ENCODE measurements at regions not wholly inside any gene's neighbourhood (a gene's known extent, or its start where the extent isn't known, plus 50 kb on each side); places are given as distances from the start of the nearest gene placed in this dataset.

GRCh38 chrX:9345957-9346356, 118.9 kb upstream of the TBL1X start:
- no peak overlapping the region for H2BK120ac ChIP-seq (replicated peaks; ENCODE audit: low read depth, low read length)
- no peak overlapping the region for H3K9ac ChIP-seq (replicated peaks in 1 of 4; ENCODE audit: extremely low read depth in 1 of 4, low read depth in 3 of 4, low read length in 3 of 4)
- no peak overlapping the region for H3K4me2 ChIP-seq (ENCODE audit: insufficient read depth in 1 of 2, low read depth in 2 of 2, low read length in 2 of 2)
- no peak overlapping the region for H3K14ac ChIP-seq (ENCODE audit: insufficient read length)
- H2BK20ac ChIP-seq (ENCODE audit: low read length), result no peak overlapping the region
- FAIRE-seq (no peak), DNase-seq (ENCODE audit: low read depth in 1 of 2, low spot score in 2 of 2) (no peak)
- H3K23me2 ChIP-seq (ENCODE audit: low read depth, low read length), result peaks cover 2% of the 10 kb centered on the region; the same call in 1 of the 2 replicates
- no peak overlapping the region for H4K5ac ChIP-seq (ENCODE audit: insufficient read length, low read depth, low read length)
- H3K4me1 ChIP-seq (replicated peaks in 1 of 4; ENCODE audit: control insufficient read depth in 3 of 4, insufficient read depth in 4 of 4, low read length in 3 of 4), result peaks cover 0 to 6% (median under 1%) of the 10 kb centered on the region in 4 experiments; a peak in 4 of 7 replicates
- H3K79me2 ChIP-seq (ENCODE audit: control insufficient read depth in 1 of 2, insufficient read depth in 2 of 2, low read length in 2 of 2), result no peaks in the 10 kb centered on the region
- H3K79me1 ChIP-seq (ENCODE audit: low read depth, low read length), result no peaks in the 10 kb centered on the region
- no peak overlapping the region for H3K27ac ChIP-seq (ENCODE audit: low read depth, low read length)
- no peak overlapping the region for H3K4me3 ChIP-seq (ENCODE audit: extremely low read depth in 1 of 4, insufficient read depth in 2 of 4, low read depth in 3 of 4, low read length in 4 of 4)
- H4K91ac ChIP-seq (replicated peaks; ENCODE audit: insufficient read length, low read length), result no peak overlapping the region
- no peaks in the 10 kb centered on the region for H3K27me3 ChIP-seq (replicated peaks in 1 of 4; ENCODE audit: control insufficient read depth in 3 of 4, extremely low read depth in 1 of 4, insufficient read depth in 3 of 4, low read length in 3 of 4)
- no peak overlapping the region for H4K8ac ChIP-seq (ENCODE audit: extremely low read depth, insufficient read depth, low read length)
- H3K18ac ChIP-seq (ENCODE audit: extremely low read depth, low read length), result no peak overlapping the region
- H3K56ac ChIP-seq (replicated peaks; ENCODE audit: insufficient read length, low read depth, low read length), result no peak overlapping the region
- H3K23ac ChIP-seq (ENCODE audit: insufficient read length), result no peak overlapping the region
- no peak overlapping the region for H2BK12ac ChIP-seq (ENCODE audit: low read depth, low read length)
- no peak overlapping the region for H3K4ac ChIP-seq (replicated peaks; ENCODE audit: insufficient read length, low read depth, low read length)
- no peaks in the 10 kb centered on the region for H3K36me3 ChIP-seq (ENCODE audit: control insufficient read depth in 2 of 4, insufficient read depth in 4 of 4, low read length in 3 of 4)
- H2BK5ac ChIP-seq (ENCODE audit: low read depth, low read length), result no peak overlapping the region
- no peak overlapping the region for H2AFZ ChIP-seq (ENCODE audit: low read length)
- POLR2A ChIA-PET (ENCODE audit: partially characterized antibody), result no interaction called here
- H2BK15ac ChIP-seq (ENCODE audit: low read length), result no peak overlapping the region
- TF ChIP-seq ZNF274 (IDR thresholded peaks at IDR 0.05; ENCODE audit: borderline replicate concordance, extremely low read depth, low read length), result no peak
- TF ChIP-seq RBBP5 (IDR thresholded peaks at IDR 0.05; ENCODE audit: borderline replicate concordance, low read depth, low read length), result no peak
- TF ChIP-seq TBP (IDR thresholded peaks at IDR 0.05; ENCODE audit: low read depth, low read length), result no peak
- TF ChIP-seq KDM4A (IDR thresholded peaks at IDR 0.05; ENCODE audit: low read depth, low read length, severe bottlenecking), result no peak
- no peak for TF ChIP-seq BACH1 (IDR thresholded peaks at IDR 0.05; ENCODE audit: low read length)
- TF ChIP-seq POU5F1 (IDR thresholded peaks at IDR 0.05; ENCODE audit: low read depth, low read length), result no peak
- no peak for TF ChIP-seq HDAC6 (IDR thresholded peaks at IDR 0.05; ENCODE audit: low read depth, low read length)
- CTCF ChIA-PET (ENCODE audit: partially characterized antibody), result no interaction called here
- H2AK5ac ChIP-seq (ENCODE audit: low read depth, low read length), result no peak overlapping the region
- no peaks in the 10 kb centered on the region for H4K20me1 ChIP-seq (replicated peaks in 1 of 2; ENCODE audit: control insufficient read depth in 1 of 2, insufficient read depth in 2 of 2, low read length in 2 of 2)
- WGBS, 2 experiments (ENCODE audit: extremely low coverage in 1 of 2, insufficient coverage in 1 of 2, insufficient read length in 1 of 2, insufficient replicate concordance in 2 of 2, low coverage in 1 of 2, low lambda C conversion rate in 2 of 2, missing lambda C conversion rate in 1 of 2), result 88% methylated on average over 8 of the region's 8 CpGs; no CpG with 5 or more reads in 1 of the 2 experiments
- H3K9me3 ChIP-seq (ENCODE audit: insufficient read depth in 2 of 2, low read depth in 1 of 2, low read length in 1 of 2), result no peaks in the 10 kb centered on the region
